Neural cell (in vitro differentiated cells): ENCODE measurements at regions not wholly inside any gene's neighbourhood (a gene's known extent, or its start where the extent isn't known, plus 50 kb on each side); places are given as distances from the start of the nearest gene placed in this dataset.

Experiments used
- H2AFZ ChIP-seq: fragments of 200-600, 300-800 bp; sonication (generic), shearing (Covaris generic); 2 replicates; pipeline ENCODE4 v1.6.0; 2014; ENCODE audit warnings: low read depth, mild to moderate bottlenecking, antibody characterized with exemption, low read length, moderate library complexity
- H3F3A ChIP-seq: fragments of 200-600 bp; shearing (Covaris generic); 2 replicates; pipeline ENCODE4 v1.6.1; 2016; ENCODE audit warnings: mild to moderate bottlenecking, moderate library complexity, mixed read lengths, antibody characterized with exemption, low read length; ENCODE audit not compliant: insufficient read depth, poor library complexity, severe bottlenecking
- H3K27ac ChIP-seq: fragments of 200-600, 300-800 bp; sonication (generic), shearing (Covaris generic); 2 replicates; pipeline ENCODE4 v1.5.1; 2014; ENCODE audit warnings: mild to moderate bottlenecking, low read length, moderate library complexity
- H3K27me3 ChIP-seq: fragments of 300-800, 200-600 bp; sonication (generic), shearing (Covaris generic); 2 replicates; pipeline ENCODE4 v1.6.0; 2014; ENCODE audit warnings: mild to moderate bottlenecking, low read depth, low read length, moderate library complexity; ENCODE audit not compliant: insufficient read depth
- H3K36me3 ChIP-seq: fragments of 300-800, 200-600 bp; sonication (generic), shearing (Covaris generic); 2 replicates; pipeline ENCODE4 v1.5.1; 2014; ENCODE audit warnings: mild to moderate bottlenecking, antibody characterized with exemption, low read length, moderate library complexity; ENCODE audit not compliant: insufficient read depth
- H3K4me2 ChIP-seq: fragments of 300-800, 200-600 bp; sonication (generic), shearing (Covaris generic); 2 replicates; pipeline ENCODE4 v1.6.0; 2014; ENCODE audit warnings: mild to moderate bottlenecking, low read length
- H3K4me3 ChIP-seq: fragments of 300-800, 200-600 bp; sonication (generic), shearing (Covaris generic); 2 replicates; pipeline ENCODE4 v1.5.1; 2014; ENCODE audit warnings: mild to moderate bottlenecking, low read length, moderate library complexity
- H3K79me2 ChIP-seq: fragments of 200-600 bp; shearing (Covaris generic); replicated peaks from 2 replicates; pipeline ENCODE4 v1.6.0; 2014; ENCODE audit warnings: mild to moderate bottlenecking, low read length, moderate library complexity; ENCODE audit not compliant: insufficient read depth
- H3K9ac ChIP-seq: fragments of 300-800, 200-600 bp; sonication (generic), shearing (Covaris generic); 2 replicates; pipeline ENCODE4 v1.6.1; 2016; ENCODE audit warnings: mild to moderate bottlenecking, low read length, mixed read lengths
- H3K9me2 ChIP-seq: fragments of 200-600 bp; shearing (Covaris generic); 2 replicates; pipeline ENCODE4 v1.6.1; 2016; ENCODE audit warnings: mild to moderate bottlenecking, low read length, mixed read lengths; ENCODE audit not compliant: insufficient read depth
- H3K9me3 ChIP-seq: fragments of 200-600, 300-800 bp; sonication (generic), shearing (Covaris generic); 2 replicates; pipeline ENCODE4 v1.6.1; 2016; ENCODE audit warnings: mild to moderate bottlenecking, mixed run types, low read length, moderate library complexity, mixed read lengths
- H4K20me1 ChIP-seq: fragments of 200-600 bp; shearing (Covaris generic); 2 replicates; pipeline ENCODE4 v1.6.1; 2016; ENCODE audit warnings: mild to moderate bottlenecking, mixed run types; ENCODE audit not compliant: insufficient read depth
- CTCF ChIP-seq: fragments of 450-650 bp; IDR thresholded peaks from 2 replicates; pipeline ENCODE4 v1.5.1; 2014; ENCODE audit warnings: antibody characterized with exemption, mild to moderate bottlenecking, moderate library complexity; ENCODE audit not compliant: poor library complexity, severe bottlenecking
- EP300 ChIP-seq: fragments of 450-650 bp; conservative IDR thresholded peaks from 2 replicates; pipeline ENCODE4 v1.6.1; 2014; ENCODE audit warnings: antibody characterized with exemption, mild to moderate bottlenecking, moderate library complexity; ENCODE audit not compliant: poor library complexity, severe bottlenecking
- EZH2 ChIP-seq: fragments of 200-600, 300-800 bp; shearing (Covaris generic), sonication (generic); IDR thresholded peaks from 2 replicates; pipeline ENCODE4 v1.6.1; 2014; ENCODE audit warnings: antibody characterized with exemption, low read length, borderline replicate concordance, mild to moderate bottlenecking; ENCODE audit not compliant: insufficient read depth, poor library complexity, severe bottlenecking
- MXI1 ChIP-seq: fragments of 450-650 bp; conservative IDR thresholded peaks from 2 replicates; pipeline ENCODE4 v1.6.1; 2014; ENCODE audit warnings: antibody characterized with exemption, mild to moderate bottlenecking; ENCODE audit not compliant: poor library complexity, severe bottlenecking
- POLR2AphosphoS5 ChIP-seq: IDR thresholded peaks from 2 replicates; pipeline ENCODE4 v1.6.1; 2012
- RAD21 ChIP-seq: fragments of 450-650 bp; conservative IDR thresholded peaks from 2 replicates; pipeline ENCODE4 v1.6.1; 2014; ENCODE audit warnings: antibody characterized with exemption, mild to moderate bottlenecking, moderate library complexity
- REST ChIP-seq: IDR thresholded peaks from 2 replicates; pipeline ENCODE4 v1.6.1; 2012; ENCODE audit warnings: borderline replicate concordance
- SMC3 ChIP-seq: fragments of 450-650 bp; conservative IDR thresholded peaks from 2 replicates; pipeline ENCODE4 v1.6.1; 2014; ENCODE audit warnings: antibody characterized with exemption, mild to moderate bottlenecking, moderate library complexity; ENCODE audit not compliant: poor library complexity
- TAF1 ChIP-seq: IDR thresholded peaks from 2 replicates; pipeline ENCODE4 v1.6.1; 2012; ENCODE audit warnings: low read depth

- Histone ChIP-seq H3K9me2 (no peaks in the 10 kb centered on the region), H3K9me3 (no peaks in the 10 kb centered on the region), H3K27ac (no peak overlapping the region), H3K79me2 (no peaks in the 10 kb centered on the region), H3K36me3 (no peaks in the 10 kb centered on the region), H3K27me3 (no peaks in the 10 kb centered on the region), H3F3A (no peaks in the 10 kb centered on the region), H3K4me3 (no peak overlapping the region), H4K20me1 (no peaks in the 10 kb centered on the region), H3K4me2 (no peak overlapping the region), H2AFZ (no peak overlapping the region), H3K9ac (no peak overlapping the region)
- TF ChIP-seq CTCF = no peak
- no peak for TF ChIP-seq EP300
- TF ChIP-seq SMC3 = no peak
- no peak for TF ChIP-seq RAD21
- TF ChIP-seq REST = no peak
- TF ChIP-seq MXI1 = no peak
- TF ChIP-seq EZH2 = no peak
- no peak for TF ChIP-seq POLR2AphosphoS5
- no peak for TF ChIP-seq TAF1
Measured at GRCh38 chr2:40559175-40559574, 107.3 kb upstream of the SLC8A1 start.

DNA sequence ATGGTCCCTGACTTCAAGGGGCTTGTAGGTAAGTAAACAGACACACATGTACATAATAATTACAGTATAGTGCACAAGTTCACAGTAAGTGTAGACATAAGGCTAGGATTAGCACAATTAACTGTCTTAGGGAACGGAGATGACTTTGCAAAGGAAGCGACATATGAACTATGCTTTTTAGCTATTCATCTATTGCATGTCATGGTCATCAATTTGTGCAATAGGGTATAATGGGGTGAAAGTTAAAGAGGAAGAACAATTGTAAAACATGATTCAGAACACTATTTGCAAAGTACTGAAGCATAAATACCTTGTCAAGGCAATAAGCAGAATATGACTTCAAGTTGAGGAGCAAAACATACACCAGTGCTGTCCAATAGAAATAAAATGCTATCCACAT, 112.3 kb upstream of the SLC8A1 start:
- Histone ChIP-seq H4K20me1 (no peaks in the 10 kb centered on the region), H3K9ac (no peak overlapping the region), H3K4me2 (no peak overlapping the region), H3K9me2 (no peaks in the 10 kb centered on the region), H3F3A (no peaks in the 10 kb centered on the region), H3K9me3 (no peaks in the 10 kb centered on the region), H3K27me3 (no peaks in the 10 kb centered on the region), H2AFZ (no peak overlapping the region), H3K79me2 (no peaks in the 10 kb centered on the region), H3K36me3 (no peaks in the 10 kb centered on the region), H3K4me3 (no peak overlapping the region), H3K27ac (no peak overlapping the region)
- no peak for TF ChIP-seq SMC3
- no peak for TF ChIP-seq RAD21
- no peak for TF ChIP-seq TAF1
- TF ChIP-seq EP300 = no peak

GRCh38 chr2:40579247-40579646, 127.4 kb upstream of the SLC8A1 start:
- Histone ChIP-seq H3K9me2 (no peaks in the 10 kb centered on the region), H4K20me1 (no peaks in the 10 kb centered on the region), H3K27ac (no peak overlapping the region), H3K9me3 (no peaks in the 10 kb centered on the region), H3K36me3 (no peaks in the 10 kb centered on the region), H3K9ac (no peak overlapping the region), H3K4me3 (no peak overlapping the region), H3K79me2 (no peaks in the 10 kb centered on the region), H2AFZ (no peak overlapping the region), H3K27me3 (no peaks in the 10 kb centered on the region), H3K4me2 (no peak overlapping the region), H3F3A (no peaks in the 10 kb centered on the region)
- TF ChIP-seq MXI1 = no peak
- no peak for TF ChIP-seq EZH2
- TF ChIP-seq REST = no peak
- no peak for TF ChIP-seq TAF1
- no peak for TF ChIP-seq POLR2AphosphoS5
- no peak for TF ChIP-seq RAD21
- no peak for TF ChIP-seq SMC3
- TF ChIP-seq CTCF = no peak
- TF ChIP-seq EP300 = no peak
